ENCODE measurements at regions not wholly inside any gene's neighbourhood (a gene's known extent, or its start where the extent isn't known, plus 50 kb on each side); places are given as distances from the start of the nearest gene placed in this dataset.

- no peak for TF ChIP-seq EZH2 (IDR thresholded peaks at IDR 0.05; ENCODE audit: insufficient read depth, poor library complexity, severe bottlenecking)
- TF ChIP-seq EZH2phosphoT487 (IDR thresholded peaks at IDR 0.05; ENCODE audit: insufficient read depth, low read depth): no peak
Observed at GRCh38 chr21:35113064-35113463, 64.0 kb upstream of the RUNX1 start.
